GM13977 (cell line): ENCODE measurements at regions not wholly inside any gene's neighbourhood (a gene's known extent, or its start where the extent isn't known, plus 50 kb on each side); places are given as distances from the start of the nearest gene placed in this dataset.

Experiments
- DNase-seq: peaks from one replicate; pipeline ENCODE4 v3.0.0; 2012; ENCODE audit warnings: low spot score
- in situ Hi-C: fragments of 300-500 bp; cut with MboI; formaldehyde crosslinking; loops from one replicate; pipeline ENCODE4 v1.12.0; 2022; ENCODE audit warnings: low sequenced_read_pairs, low pct_unique_long_range_greater_than_20kb, mixed read lengths, inconsistent platforms; ENCODE audit not compliant: unreplicated experiment
- TF ChIP-seq, protein P1 (sequence below): IDR thresholded peaks from 2 replicates; pipeline ENCODE4 v1.5.1; 2012; ENCODE audit warnings: mild to moderate bottlenecking, control low read depth; ENCODE audit not compliant: insufficient read depth; ENCODE audit errors: extremely low read depth, missing control alignments

DNA sequence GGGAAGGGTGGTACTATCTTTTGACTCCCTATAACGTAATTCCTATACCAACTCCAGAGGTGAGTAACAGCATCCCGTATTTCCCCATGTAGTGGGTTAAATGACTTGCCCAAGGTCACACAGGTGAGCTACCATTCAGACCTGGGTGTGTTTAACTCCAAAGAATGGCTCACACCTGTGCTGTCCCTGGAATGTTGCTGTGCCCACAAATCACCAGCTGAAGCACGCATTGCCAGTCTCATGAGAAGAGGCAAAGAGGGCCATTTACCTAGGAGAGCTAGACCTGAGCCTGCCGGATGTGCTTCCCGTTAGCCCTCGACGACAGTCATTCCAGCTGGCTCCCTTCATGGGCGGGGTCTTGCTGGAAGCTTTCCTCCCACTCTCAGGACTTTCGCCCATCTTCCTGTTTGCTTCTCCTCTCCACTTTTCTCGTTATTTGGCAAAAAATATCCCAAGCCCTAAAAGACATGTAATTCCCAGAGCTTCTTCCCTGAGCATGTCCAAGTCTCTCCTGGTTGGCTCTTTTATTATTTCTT, 106.6 kb upstream of the VASH1 start:
- DNase-seq, result no peak
- in situ Hi-C loops, result no loop called here
- TF ChIP-seq, protein P1, sequence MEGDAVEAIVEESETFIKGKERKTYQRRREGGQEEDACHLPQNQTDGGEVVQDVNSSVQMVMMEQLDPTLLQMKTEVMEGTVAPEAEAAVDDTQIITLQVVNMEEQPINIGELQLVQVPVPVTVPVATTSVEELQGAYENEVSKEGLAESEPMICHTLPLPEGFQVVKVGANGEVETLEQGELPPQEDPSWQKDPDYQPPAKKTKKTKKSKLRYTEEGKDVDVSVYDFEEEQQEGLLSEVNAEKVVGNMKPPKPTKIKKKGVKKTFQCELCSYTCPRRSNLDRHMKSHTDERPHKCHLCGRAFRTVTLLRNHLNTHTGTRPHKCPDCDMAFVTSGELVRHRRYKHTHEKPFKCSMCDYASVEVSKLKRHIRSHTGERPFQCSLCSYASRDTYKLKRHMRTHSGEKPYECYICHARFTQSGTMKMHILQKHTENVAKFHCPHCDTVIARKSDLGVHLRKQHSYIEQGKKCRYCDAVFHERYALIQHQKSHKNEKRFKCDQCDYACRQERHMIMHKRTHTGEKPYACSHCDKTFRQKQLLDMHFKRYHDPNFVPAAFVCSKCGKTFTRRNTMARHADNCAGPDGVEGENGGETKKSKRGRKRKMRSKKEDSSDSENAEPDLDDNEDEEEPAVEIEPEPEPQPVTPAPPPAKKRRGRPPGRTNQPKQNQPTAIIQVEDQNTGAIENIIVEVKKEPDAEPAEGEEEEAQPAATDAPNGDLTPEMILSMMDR, result no peak

DNA sequence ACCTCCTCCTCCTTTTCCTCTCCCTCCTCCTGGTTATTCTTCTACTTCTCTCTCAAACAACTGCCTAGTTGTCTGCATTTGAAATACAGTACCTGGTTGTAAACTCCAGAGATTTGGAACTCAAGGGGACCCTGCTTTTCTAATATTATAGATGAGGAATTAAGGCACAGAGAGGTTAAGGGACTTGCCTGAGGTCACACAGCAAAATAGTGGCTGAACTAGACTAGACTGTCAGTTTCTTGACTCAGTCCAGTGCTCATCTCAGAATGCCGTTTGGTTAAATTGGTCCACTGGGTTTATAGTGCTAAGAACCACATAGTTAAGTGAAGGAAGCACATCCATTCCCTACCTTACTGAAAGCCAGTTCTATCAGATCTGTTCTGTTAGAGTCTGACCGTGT, 105.9 kb upstream of the VASH1 start:
- in situ Hi-C loops, result no loop called here
- DNase-seq, result no peak
- TF ChIP-seq, protein P1, result no peak

DNA sequence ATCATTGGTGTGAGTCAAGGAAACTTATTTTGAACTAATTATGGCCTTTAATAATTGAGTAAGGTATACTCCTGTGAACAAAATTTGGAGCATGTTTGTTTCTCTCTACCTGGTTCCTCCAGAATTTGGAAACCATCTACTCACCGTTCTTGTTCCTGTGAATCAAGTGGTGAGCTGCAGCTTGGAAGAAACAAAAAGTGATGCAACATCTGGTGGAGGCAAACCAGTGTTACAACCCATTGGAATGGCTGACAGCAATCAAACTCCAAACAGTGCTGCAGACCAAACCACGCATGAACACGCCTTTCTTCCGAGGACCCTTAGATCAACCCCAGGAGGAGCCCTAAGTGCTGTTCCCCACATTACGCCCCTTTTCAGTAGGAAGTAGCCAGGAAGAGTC, 104.7 kb upstream of the VASH1 start:
- TF ChIP-seq, protein P1, result no peak
- in situ Hi-C loops, result no loop called here
- no peak for DNase-seq

DNA sequence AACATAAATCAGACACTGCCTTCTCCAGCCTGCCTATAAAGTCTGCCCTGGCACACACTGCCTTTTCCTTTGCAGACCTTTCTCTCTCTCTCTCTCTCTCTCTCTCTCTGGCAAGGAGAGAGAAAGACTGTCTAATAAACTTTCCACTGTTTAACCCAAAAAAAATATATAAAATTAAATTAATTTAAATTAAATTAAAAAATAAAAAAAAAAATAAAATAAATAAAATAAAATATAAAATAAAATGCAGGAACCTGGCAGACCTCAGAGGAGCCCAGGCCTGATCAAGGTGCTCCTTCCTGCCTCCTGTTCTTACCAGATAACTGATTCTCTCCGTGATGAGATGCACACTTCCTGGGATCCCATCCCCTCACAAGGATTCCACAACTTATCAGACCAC, 103.9 kb upstream of the VASH1 start:
- in situ Hi-C loops, result no loop called here
- no peak for DNase-seq
- TF ChIP-seq, protein P1, result no peak

DNA sequence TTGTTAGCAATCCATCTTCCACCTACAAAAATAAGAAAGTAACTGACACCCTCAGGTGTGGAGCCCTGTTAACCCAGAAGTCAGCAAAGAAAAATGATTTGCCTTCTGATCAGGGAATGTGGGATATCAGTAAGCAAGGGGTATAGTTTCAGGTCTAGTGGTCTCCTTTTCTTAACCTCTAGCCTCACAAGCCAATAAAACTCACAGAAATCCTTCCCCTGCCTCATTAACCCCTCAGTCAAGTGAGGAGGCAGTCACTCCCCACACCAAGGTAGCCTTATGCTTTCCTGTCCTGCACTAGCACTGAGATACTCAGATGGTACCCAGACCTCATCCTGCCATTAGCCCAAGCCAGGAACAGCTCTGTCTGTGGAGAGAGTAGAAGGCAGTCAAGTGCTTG, 103.4 kb upstream of the VASH1 start:
- in situ Hi-C loops, result no loop called here
- TF ChIP-seq, protein P1, result no peak
- no peak for DNase-seq

DNA sequence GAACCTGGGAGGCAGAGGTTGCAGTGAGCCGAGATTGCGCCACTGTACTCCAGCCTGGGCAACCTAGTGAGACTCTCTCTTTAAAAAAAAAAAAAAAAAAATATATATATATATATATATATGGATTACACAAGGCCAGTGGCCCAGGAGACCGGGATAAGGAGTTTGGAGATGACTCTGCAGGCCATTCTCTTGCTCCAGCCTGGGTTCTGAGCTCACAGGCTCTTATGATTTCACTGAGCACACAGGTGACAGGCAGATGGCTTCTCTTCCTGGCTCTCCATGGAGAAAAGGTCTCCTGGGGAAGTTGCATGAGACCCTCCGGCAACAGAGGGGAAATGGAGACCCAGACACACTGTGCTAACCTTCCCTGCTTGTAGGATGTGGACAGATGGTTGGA, 98.7 kb upstream of the VASH1 start:
- in situ Hi-C loops, result no loop called here
- TF ChIP-seq, protein P1, result no peak

DNA sequence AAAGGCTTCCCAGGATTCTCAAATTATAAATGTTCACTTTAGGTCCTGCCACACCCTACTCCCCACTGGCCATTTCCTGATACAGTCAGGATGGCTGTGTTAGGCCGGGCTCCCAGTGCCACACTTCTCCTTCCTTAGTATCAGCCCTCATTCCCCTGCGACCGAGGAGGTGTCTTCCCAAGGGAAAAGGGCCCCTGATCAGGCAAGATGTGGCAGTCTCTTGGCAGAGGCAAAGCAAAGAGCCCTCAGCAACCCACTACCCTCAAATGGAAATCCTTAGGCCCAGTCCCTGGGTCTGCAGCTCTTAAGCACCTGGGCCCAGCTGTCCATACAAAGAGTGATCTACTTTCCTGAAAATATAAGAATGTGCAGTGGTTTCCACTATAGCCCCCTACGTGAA, 96.5 kb upstream of the VASH1 start:
- no peak for DNase-seq
- TF ChIP-seq, protein P1, result no peak
- in situ Hi-C loops, result no loop called here

More for the DNA sequence above, 98.7 kb upstream of the VASH1 start:
- DNase-seq, result no peak
